EH (cell line): ENCODE measurements at regions not wholly inside any gene's neighbourhood (a gene's known extent, or its start where the extent isn't known, plus 50 kb on each side); places are given as distances from the start of the nearest gene placed in this dataset.
"Not testable (repeated sequence)": the region's sequence is repeated elsewhere in the genome, so short reads cannot be mapped to it uniquely, and the experiment has no call there.

Experiments
- DNase-seq: peaks from one replicate; pipeline ENCODE4 v3.0.0-alpha.2; 2015; ENCODE audit warnings: low read depth

GRCh38 chr13:109272595-109273325 is 513.6 kb downstream of the IRS2 start:
- peak; percentile 21 for DNase-seq

- DNase-seq = peak; percentile 52
These were observed 514.5 kb downstream of the IRS2 start for GRCh38 chr13:109271555-109272541.

- DNase-seq = no peak
These were observed 515.3 kb downstream of the IRS2 start for GRCh38 chr13:109271061-109271460.

- DNase-seq = not testable (repeated sequence)
These were observed 517.0 kb downstream of the IRS2 start for GRCh38 chr13:109269381-109269780.

GRCh38 chr13:109268492-109268891 is 517.9 kb downstream of the IRS2 start:
- DNase-seq = not testable (repeated sequence)

- peak; percentile 21 for DNase-seq
These were observed 519.0 kb downstream of the IRS2 start for GRCh38 chr13:109267400-109267799.

GRCh38 chr13:109265438-109265742 is 521.0 kb downstream of the IRS2 start:
- DNase-seq = not testable (repeated sequence)

GRCh38 chr13:109264603-109265437 is 521.6 kb downstream of the IRS2 start:
- not testable (repeated sequence) for DNase-seq

- DNase-seq = not testable (repeated sequence)
These were observed 528.6 kb downstream of the IRS2 start for GRCh38 chr13:109257761-109258157.
